ENCODE measurements at regions not wholly inside any gene's neighbourhood (a gene's known extent, or its start where the extent isn't known, plus 50 kb on each side); places are given as distances from the start of the nearest gene placed in this dataset.

DNA sequence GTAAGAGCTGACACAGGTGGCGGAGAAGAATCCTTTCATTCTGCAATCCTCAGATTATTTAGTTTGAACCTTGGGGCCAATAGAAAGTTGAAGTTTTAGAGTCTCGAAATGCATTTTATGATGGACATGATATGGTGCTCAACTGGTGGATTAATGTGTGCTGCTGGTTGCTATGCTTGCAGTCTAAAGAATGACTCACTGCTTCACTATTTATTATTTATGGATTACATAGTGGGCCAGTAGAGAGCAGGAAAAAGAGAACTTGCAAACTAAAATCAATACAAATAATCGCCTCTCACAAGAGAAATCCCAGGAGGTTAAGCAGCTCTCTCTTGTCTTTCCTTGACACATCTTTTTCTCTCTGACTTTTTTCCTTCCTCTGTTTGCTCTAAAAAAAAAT, 2326.8 kb upstream of the AGA start:
- Histone ChIP-seq H3K36me3 (no peaks in the 10 kb centered on the region), H3K27me3 (no peaks in the 10 kb centered on the region), H3K9me3 (no peaks in the 10 kb centered on the region), H3K4me1 (no peaks in the 10 kb centered on the region), H3K4me3 (replicated peaks in 1 of 3) (no peak overlapping the region), H3K27ac (no peak overlapping the region)
- DNase-seq = no peak
- TF ChIP-seq, protein P1, sequence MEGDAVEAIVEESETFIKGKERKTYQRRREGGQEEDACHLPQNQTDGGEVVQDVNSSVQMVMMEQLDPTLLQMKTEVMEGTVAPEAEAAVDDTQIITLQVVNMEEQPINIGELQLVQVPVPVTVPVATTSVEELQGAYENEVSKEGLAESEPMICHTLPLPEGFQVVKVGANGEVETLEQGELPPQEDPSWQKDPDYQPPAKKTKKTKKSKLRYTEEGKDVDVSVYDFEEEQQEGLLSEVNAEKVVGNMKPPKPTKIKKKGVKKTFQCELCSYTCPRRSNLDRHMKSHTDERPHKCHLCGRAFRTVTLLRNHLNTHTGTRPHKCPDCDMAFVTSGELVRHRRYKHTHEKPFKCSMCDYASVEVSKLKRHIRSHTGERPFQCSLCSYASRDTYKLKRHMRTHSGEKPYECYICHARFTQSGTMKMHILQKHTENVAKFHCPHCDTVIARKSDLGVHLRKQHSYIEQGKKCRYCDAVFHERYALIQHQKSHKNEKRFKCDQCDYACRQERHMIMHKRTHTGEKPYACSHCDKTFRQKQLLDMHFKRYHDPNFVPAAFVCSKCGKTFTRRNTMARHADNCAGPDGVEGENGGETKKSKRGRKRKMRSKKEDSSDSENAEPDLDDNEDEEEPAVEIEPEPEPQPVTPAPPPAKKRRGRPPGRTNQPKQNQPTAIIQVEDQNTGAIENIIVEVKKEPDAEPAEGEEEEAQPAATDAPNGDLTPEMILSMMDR (IDR thresholded peaks at IDR 0.05) = no peak
- no peak for TF ChIP-seq POLR2A (IDR thresholded peaks at IDR 0.05)
- 92 to 93% methylated on average over 3 of the region's 3 CpGs for WGBS, 2 donors
- intact Hi-C loops (cut with DNase I) = no loop called here

DNA sequence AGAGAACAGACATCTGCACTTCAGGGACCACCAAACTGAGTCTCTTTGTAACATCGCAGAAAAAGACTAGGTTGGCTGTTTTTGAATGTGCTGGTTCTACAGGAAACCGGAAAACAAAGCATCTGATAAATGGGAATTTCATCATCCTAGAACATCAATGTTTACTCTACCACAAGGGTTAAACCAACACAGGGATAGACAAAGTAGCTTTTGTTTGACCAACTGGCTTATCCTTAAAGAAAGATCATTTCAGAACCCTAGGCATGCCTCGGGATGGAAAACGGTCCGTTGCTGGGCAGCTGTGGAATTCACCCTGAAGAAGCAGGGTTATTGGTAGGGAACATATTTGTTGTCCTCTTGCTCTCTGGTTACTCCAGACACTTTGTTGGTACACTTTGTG, 2355.5 kb upstream of the AGA start:
- H3K27me3 ChIP-seq = no peaks in the 10 kb centered on the region
- no peak for TF ChIP-seq POLR2A (IDR thresholded peaks at IDR 0.05)
- TF ChIP-seq, protein P1 (IDR thresholded peaks at IDR 0.05) = no peak
- no peaks in the 10 kb centered on the region for H3K36me3 ChIP-seq
- H3K4me1 ChIP-seq = no peaks in the 10 kb centered on the region
- WGBS, 2 donors = 69 to 73% methylated on average over 5 of the region's 5 CpGs
- H3K9me3 ChIP-seq = no peaks in the 10 kb centered on the region
- DNase-seq = no peak
- no peak overlapping the region for H3K27ac ChIP-seq
- H3K4me3 ChIP-seq (replicated peaks in 1 of 3) = no peak overlapping the region
- intact Hi-C loops (cut with DNase I) = no loop called here

DNA sequence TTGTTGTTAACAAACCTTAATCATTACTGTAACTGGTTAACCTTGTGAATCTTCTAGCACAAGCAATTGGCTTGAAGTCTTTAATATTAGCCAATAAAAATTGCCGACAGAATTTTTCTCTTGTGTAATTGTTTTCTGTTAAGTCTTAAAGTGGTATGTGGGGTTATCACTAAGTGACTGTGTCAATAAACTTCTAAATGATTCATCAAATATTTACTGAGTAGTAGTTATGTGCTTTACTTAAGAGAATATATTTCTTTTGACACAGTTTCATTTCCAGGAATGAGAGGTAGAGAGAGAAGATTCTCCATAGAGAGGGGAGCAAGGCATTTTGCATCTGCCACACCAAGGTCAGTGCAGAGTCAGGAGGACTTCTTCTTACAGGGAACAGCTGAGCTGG, 2361.6 kb upstream of the AGA start:
- intact Hi-C loops (cut with DNase I) = no loop called here
- Histone ChIP-seq H3K27me3 (no peaks in the 10 kb centered on the region), H3K4me1 (no peaks in the 10 kb centered on the region), H3K27ac (no peak overlapping the region), H3K36me3 (no peaks in the 10 kb centered on the region), H3K9me3 (no peaks in the 10 kb centered on the region), H3K4me3 (replicated peaks in 1 of 3) (no peak overlapping the region)
- no peak for DNase-seq
- 60 to 89% methylated on average over 1 of the region's 1 CpG for WGBS, 2 donors
- TF ChIP-seq, protein P1 (IDR thresholded peaks at IDR 0.05) = no peak
- TF ChIP-seq POLR2A (IDR thresholded peaks at IDR 0.05) = no peak

DNA sequence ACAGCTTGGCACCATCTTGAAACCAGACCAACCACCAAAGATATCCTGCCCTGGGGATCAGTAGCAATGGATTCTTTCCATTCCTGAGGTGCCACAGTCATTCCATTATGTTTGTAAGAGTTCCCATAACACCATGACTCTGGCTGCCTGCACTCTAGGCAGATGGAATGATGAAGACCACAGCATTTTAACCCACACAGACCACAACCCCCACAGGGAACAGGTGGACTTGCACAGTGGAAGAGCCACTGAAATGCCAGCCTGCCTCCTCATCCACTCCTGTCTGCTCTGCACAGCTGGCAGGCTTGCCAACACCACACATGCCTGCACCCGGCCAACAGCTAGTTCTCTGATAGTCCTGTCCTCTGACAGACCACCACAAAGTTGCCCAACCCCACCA, 2362.2 kb upstream of the AGA start:
- Histone ChIP-seq H3K27ac (no peak overlapping the region), H3K36me3 (no peaks in the 10 kb centered on the region), H3K4me3 (replicated peaks in 1 of 3) (no peak overlapping the region), H3K9me3 (no peaks in the 10 kb centered on the region), H3K27me3 (no peaks in the 10 kb centered on the region), H3K4me1 (no peaks in the 10 kb centered on the region)
- no peak for DNase-seq
- no peak for TF ChIP-seq POLR2A (IDR thresholded peaks at IDR 0.05)
- TF ChIP-seq, protein P1 (IDR thresholded peaks at IDR 0.05) = no peak
- 77 to 100% methylated on average over 1 of the region's 1 CpG for WGBS, 2 donors
- intact Hi-C loops (cut with DNase I) = no loop called here

DNA sequence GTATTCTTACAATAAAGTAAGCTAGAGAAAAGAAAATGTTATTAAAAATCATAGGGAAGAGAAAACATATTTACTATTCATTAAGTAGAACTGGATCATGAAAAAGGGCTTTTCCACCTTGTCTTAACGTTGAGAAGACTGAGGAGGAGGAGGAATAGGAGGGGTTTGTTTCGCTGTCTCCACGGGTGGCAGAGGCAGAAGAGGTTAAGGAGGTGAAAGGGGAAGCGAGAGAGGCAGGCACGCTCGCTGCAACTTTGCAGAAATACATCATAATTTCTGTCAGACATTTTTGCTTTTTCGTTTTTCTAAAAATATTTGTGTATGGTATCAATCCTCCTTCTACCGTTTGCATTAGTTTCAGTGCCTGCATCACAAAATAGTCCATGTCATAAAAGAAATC, 2375.1 kb upstream of the AGA start:
- 72 to 77% methylated on average over 8 of the region's 8 CpGs for WGBS, 2 donors
- no peak for DNase-seq
- no peaks in the 10 kb centered on the region for H3K4me1 ChIP-seq
- H3K27me3 ChIP-seq = no peaks in the 10 kb centered on the region
- no peaks in the 10 kb centered on the region for H3K36me3 ChIP-seq
- no peak for TF ChIP-seq POLR2A (IDR thresholded peaks at IDR 0.05)
- TF ChIP-seq, protein P1 (IDR thresholded peaks at IDR 0.05) = no peak
- H3K27ac ChIP-seq = no peak overlapping the region
- H3K9me3 ChIP-seq = no peaks in the 10 kb centered on the region
- intact Hi-C loops (cut with DNase I) = no loop called here
- no peak overlapping the region for H3K4me3 ChIP-seq (replicated peaks in 1 of 3)
